Breast epithelium (tissue), 3 donors: ENCODE measurements at regions not wholly inside any gene's neighbourhood (a gene's known extent, or its start where the extent isn't known, plus 50 kb on each side); places are given as distances from the start of the nearest gene placed in this dataset.

Experiments
- CTCF ChIP-seq, 3 donors: fragments of 450-650 bp; IDR thresholded peaks; one replicate each; pipeline ENCODE4 v1.5.1; 2016 to 2017; ENCODE audit warnings: antibody characterized with exemption in 3 of 3, mild to moderate bottlenecking in 3 of 3, moderate library complexity in 3 of 3
- POLR2A ChIP-seq: fragments of 450-650 bp; IDR thresholded peaks from one replicate; pipeline ENCODE4 v1.6.1; 2016; ENCODE audit warnings: antibody characterized with exemption, mild to moderate bottlenecking, moderate library complexity

GRCh38 chr4:154911608-154912098, 130.6 kb downstream of the RBM46 start:
- no peak for TF ChIP-seq POLR2A
- no peak for TF ChIP-seq CTCF (IDR thresholded peaks at IDR 0.05)
